Hepatocyte (in vitro differentiated cells): ENCODE measurements at regions not wholly inside any gene's neighbourhood (a gene's known extent, or its start where the extent isn't known, plus 50 kb on each side); places are given as distances from the start of the nearest gene placed in this dataset.

ENCODE experiments used
- CTCF ChIP-seq: fragments of 200-600 bp; sonication (generic); IDR thresholded peaks from 2 replicates; pipeline ENCODE4 v1.5.1; 2016; ENCODE audit warnings: antibody characterized with exemption, mild to moderate bottlenecking; ENCODE audit not compliant: poor library complexity
- EZH2phosphoT487 ChIP-seq: fragments of 200-600 bp; sonication (generic); IDR thresholded peaks from one replicate; pipeline ENCODE4 v1.6.1; 2018; ENCODE audit warnings: antibody characterized with exemption, mild to moderate bottlenecking, low read depth, moderate library complexity; ENCODE audit not compliant: unreplicated experiment, severe bottlenecking

GRCh38 chrX:130556951-130557350, 155.2 kb downstream of the RBMX2 start:
- no peak for TF ChIP-seq CTCF
- no peak for TF ChIP-seq EZH2phosphoT487
